ENCODE measurements at regions not wholly inside any gene's neighbourhood (a gene's known extent, or its start where the extent isn't known, plus 50 kb on each side); places are given as distances from the start of the nearest gene placed in this dataset.

- TF ChIP-seq, protein P1, sequence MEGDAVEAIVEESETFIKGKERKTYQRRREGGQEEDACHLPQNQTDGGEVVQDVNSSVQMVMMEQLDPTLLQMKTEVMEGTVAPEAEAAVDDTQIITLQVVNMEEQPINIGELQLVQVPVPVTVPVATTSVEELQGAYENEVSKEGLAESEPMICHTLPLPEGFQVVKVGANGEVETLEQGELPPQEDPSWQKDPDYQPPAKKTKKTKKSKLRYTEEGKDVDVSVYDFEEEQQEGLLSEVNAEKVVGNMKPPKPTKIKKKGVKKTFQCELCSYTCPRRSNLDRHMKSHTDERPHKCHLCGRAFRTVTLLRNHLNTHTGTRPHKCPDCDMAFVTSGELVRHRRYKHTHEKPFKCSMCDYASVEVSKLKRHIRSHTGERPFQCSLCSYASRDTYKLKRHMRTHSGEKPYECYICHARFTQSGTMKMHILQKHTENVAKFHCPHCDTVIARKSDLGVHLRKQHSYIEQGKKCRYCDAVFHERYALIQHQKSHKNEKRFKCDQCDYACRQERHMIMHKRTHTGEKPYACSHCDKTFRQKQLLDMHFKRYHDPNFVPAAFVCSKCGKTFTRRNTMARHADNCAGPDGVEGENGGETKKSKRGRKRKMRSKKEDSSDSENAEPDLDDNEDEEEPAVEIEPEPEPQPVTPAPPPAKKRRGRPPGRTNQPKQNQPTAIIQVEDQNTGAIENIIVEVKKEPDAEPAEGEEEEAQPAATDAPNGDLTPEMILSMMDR (IDR thresholded peaks at IDR 0.05; ENCODE audit: low read depth, low read length, missing input control): no peak
- no peak for TF ChIP-seq FOXA1 (IDR thresholded peaks at IDR 0.05)
Observed at GRCh38 chr10:10128387-10128786, 889.3 kb upstream of the CELF2 start (continued).

DNA sequence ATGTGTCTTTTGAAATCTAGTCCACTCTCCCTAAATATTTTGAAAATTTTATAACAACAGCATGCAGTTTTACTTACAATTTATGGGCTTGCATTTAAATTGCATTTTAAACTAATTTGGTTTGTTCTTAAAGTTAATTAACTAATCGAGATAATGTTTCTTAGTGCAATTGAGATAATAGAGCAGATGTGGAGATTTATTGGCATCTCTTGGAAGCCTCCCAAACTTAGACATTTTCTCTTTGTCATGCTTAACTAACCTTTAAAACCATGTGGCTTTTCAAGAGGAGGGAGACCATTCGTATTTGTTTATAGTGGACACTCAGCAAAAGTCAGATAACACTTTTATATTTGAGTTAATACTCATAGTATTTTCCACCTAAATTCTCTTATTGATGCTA is 887.0 kb upstream of the CELF2 start:
- H3K4me3 ChIP-seq (ENCODE audit: low read depth in 1 of 3, low read length in 3 of 3): no peak overlapping the region
- no peak overlapping the region for H3K9ac ChIP-seq (ENCODE audit: low read depth in 1 of 2, low read length in 2 of 2)
- 52% methylated on average over 2 of the region's 2 CpGs for WGBS
- TF ChIP-seq JUND (IDR thresholded peaks at IDR 0.05) (no peak), RAD21 (IDR thresholded peaks at IDR 0.05) (no peak), EGR1 (IDR thresholded peaks at IDR 0.05; ENCODE audit: low read depth in 2 of 2) (no peak), RXRA (IDR thresholded peaks at IDR 0.05) (no peak), NR2F2 (IDR thresholded peaks at IDR 0.05) (no peak), TAF1 (conservative IDR thresholded peaks at IDR 0.05) (no peak), ZBTB33 (IDR thresholded peaks at IDR 0.05) (no peak)
- TF ChIP-seq, protein P2, sequence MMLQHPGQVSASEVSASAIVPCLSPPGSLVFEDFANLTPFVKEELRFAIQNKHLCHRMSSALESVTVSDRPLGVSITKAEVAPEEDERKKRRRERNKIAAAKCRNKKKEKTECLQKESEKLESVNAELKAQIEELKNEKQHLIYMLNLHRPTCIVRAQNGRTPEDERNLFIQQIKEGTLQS (IDR thresholded peaks at IDR 0.05): no peak
- TF ChIP-seq, protein P1 (IDR thresholded peaks at IDR 0.05; ENCODE audit: low read depth, low read length, missing input control): no peak
- DNase-seq (ENCODE audit: low spot score): no peak
- no peaks in the 10 kb centered on the region for H3K27me3 ChIP-seq (ENCODE audit: control insufficient read depth in 4 of 4, insufficient read depth in 4 of 4, low read length in 3 of 4)
- no peaks in the 10 kb centered on the region for H3K9me3 ChIP-seq (ENCODE audit: control insufficient read depth in 4 of 4, low read length in 3 of 4)
- H3K36me3 ChIP-seq (ENCODE audit: control insufficient read depth in 4 of 4, insufficient read depth in 3 of 4, low read depth in 1 of 4, low read length in 3 of 4): no peaks in the 10 kb centered on the region
- no peaks in the 10 kb centered on the region for H3K4me1 ChIP-seq (ENCODE audit: control insufficient read depth in 4 of 4, insufficient read depth in 4 of 4, low read length in 3 of 4)
- H3K27ac ChIP-seq (ENCODE audit: low read depth in 1 of 2, low read length in 2 of 2): no peak overlapping the region

DNA sequence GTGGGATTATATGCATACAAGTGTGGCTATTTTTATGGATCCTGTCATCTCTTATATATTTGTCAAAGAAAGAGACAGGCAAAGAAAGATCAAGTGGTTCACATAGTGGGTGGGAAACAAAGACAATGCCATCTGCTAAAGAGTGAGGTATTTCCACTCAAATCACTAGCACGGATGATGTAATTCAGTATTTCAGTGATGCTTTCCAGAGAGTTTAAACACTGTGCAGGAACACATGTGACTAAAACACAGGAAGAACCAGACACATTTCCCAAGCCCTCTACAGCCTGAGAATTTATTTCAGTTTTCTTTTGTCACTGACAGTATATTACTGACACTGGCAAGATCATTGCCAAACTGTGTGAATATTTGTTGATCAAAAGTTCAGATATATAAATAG is 885.7 kb upstream of the CELF2 start:
- Histone ChIP-seq H3K4me1 (ENCODE audit: control insufficient read depth in 4 of 4, insufficient read depth in 4 of 4, low read length in 3 of 4) (no peaks in the 10 kb centered on the region), H3K9ac (ENCODE audit: low read depth in 1 of 2, low read length in 2 of 2) (no peak overlapping the region), H3K27me3 (ENCODE audit: control insufficient read depth in 4 of 4, insufficient read depth in 4 of 4, low read length in 3 of 4) (no peaks in the 10 kb centered on the region), H3K27ac (ENCODE audit: low read depth in 1 of 2, low read length in 2 of 2) (no peak overlapping the region), H3K9me3 (ENCODE audit: control insufficient read depth in 4 of 4, low read length in 3 of 4) (no peaks in the 10 kb centered on the region), H3K36me3 (ENCODE audit: control insufficient read depth in 4 of 4, insufficient read depth in 3 of 4, low read depth in 1 of 4, low read length in 3 of 4) (no peaks in the 10 kb centered on the region), H3K4me3 (ENCODE audit: low read depth in 1 of 3, low read length in 3 of 3) (no peak overlapping the region)
- no peak for DNase-seq (ENCODE audit: low spot score)
- TF ChIP-seq RAD21 (IDR thresholded peaks at IDR 0.05): no peak
- TF ChIP-seq FOXA2 (IDR thresholded peaks at IDR 0.05): no peak
- TF ChIP-seq, protein P1 (IDR thresholded peaks at IDR 0.05; ENCODE audit: low read depth, low read length, missing input control): no peak
- no peak for TF ChIP-seq HNF4A (conservative IDR thresholded peaks at IDR 0.05)
- TF ChIP-seq ZBTB33 (IDR thresholded peaks at IDR 0.05): no peak
- no peak for TF ChIP-seq JUND (IDR thresholded peaks at IDR 0.05)
- no peak for TF ChIP-seq GABPA (IDR thresholded peaks at IDR 0.05 in 1 of 2, conservative IDR thresholded peaks at IDR 0.05 in 1 of 2)
- TF ChIP-seq MAX (IDR thresholded peaks at IDR 0.05): no peak
- TF ChIP-seq TAF1 (conservative IDR thresholded peaks at IDR 0.05): no peak
- no peak for TF ChIP-seq NR2F2 (IDR thresholded peaks at IDR 0.05)
- TF ChIP-seq HNF4G (IDR thresholded peaks at IDR 0.05): no peak
- 75% methylated on average over 1 of the region's 1 CpG for WGBS
